ENCODE measurements at regions not wholly inside any gene's neighbourhood (a gene's known extent, or its start where the extent isn't known, plus 50 kb on each side); places are given as distances from the start of the nearest gene placed in this dataset.

GRCh38 chr11:134556186-134556585 lies 144.1 kb upstream of the B3GAT1 start:
- no peaks in the 10 kb centered on the region for H4K20me1 ChIP-seq (ENCODE audit: control insufficient read depth, extremely low read depth, insufficient read depth, low read length)
- no peak for TF ChIP-seq EZH2 (IDR thresholded peaks at IDR 0.05; ENCODE audit: low read length, missing control alignments)
- TF ChIP-seq CTCF (conservative IDR thresholded peaks at IDR 0.05 in 1 of 2, IDR thresholded peaks at IDR 0.05 in 1 of 2; ENCODE audit: low read depth in 1 of 2, low read length in 2 of 2) = no peak
- H3K27ac ChIP-seq (ENCODE audit: insufficient read depth, low read length) = no peak overlapping the region
- no peaks in the 10 kb centered on the region for H3K79me2 ChIP-seq (ENCODE audit: control insufficient read depth, insufficient read depth, low read length)
- no peaks in the 10 kb centered on the region for H3K27me3 ChIP-seq (ENCODE audit: control insufficient read depth, insufficient read depth, low read length)
- no peaks in the 10 kb centered on the region for H3K4me1 ChIP-seq (ENCODE audit: control insufficient read depth, extremely low read depth, insufficient read depth, low read length)
- no peak overlapping the region for H3K4me2 ChIP-seq (ENCODE audit: extremely low read depth, insufficient read depth, low read length)
- H3K9me3 ChIP-seq (ENCODE audit: control insufficient read depth, insufficient read depth, low read depth, low read length) = no peaks in the 10 kb centered on the region
- no peak overlapping the region for H3K4me3 ChIP-seq (replicated peaks in 1 of 4; ENCODE audit: control extremely low read depth in 1 of 4, insufficient read depth in 1 of 4, low read depth in 3 of 4, low read length in 4 of 4)
- no peaks in the 10 kb centered on the region for H3K36me3 ChIP-seq (ENCODE audit: control insufficient read depth, insufficient read depth, low read length)
- H2AFZ ChIP-seq (ENCODE audit: low read length) = no peak overlapping the region
- no peak for DNase-seq (ENCODE audit: low read depth in 2 of 2)
- H3K9ac ChIP-seq (ENCODE audit: insufficient read depth, low read length) = no peak overlapping the region

- no peaks in the 10 kb centered on the region for H3K36me3 ChIP-seq (ENCODE audit: control insufficient read depth, insufficient read depth, low read length)
- no peaks in the 10 kb centered on the region for H3K9me3 ChIP-seq (ENCODE audit: control insufficient read depth, insufficient read depth, low read depth, low read length)
- no peak overlapping the region for H3K9ac ChIP-seq (ENCODE audit: insufficient read depth, low read length)
- DNase-seq (ENCODE audit: low read depth in 2 of 2) = no peak
- H3K27ac ChIP-seq (ENCODE audit: insufficient read depth, low read length) = no peak overlapping the region
- H3K27me3 ChIP-seq (ENCODE audit: control insufficient read depth, insufficient read depth, low read length) = no peaks in the 10 kb centered on the region
- no peaks in the 10 kb centered on the region for H3K4me1 ChIP-seq (ENCODE audit: control insufficient read depth, extremely low read depth, insufficient read depth, low read length)
- H3K4me2 ChIP-seq (ENCODE audit: extremely low read depth, insufficient read depth, low read length) = no peak overlapping the region
- no peak overlapping the region for H3K4me3 ChIP-seq (replicated peaks in 1 of 4; ENCODE audit: control extremely low read depth in 1 of 4, insufficient read depth in 1 of 4, low read depth in 3 of 4, low read length in 4 of 4)
- H4K20me1 ChIP-seq (ENCODE audit: control insufficient read depth, extremely low read depth, insufficient read depth, low read length) = no peaks in the 10 kb centered on the region
- no peaks in the 10 kb centered on the region for H3K79me2 ChIP-seq (ENCODE audit: control insufficient read depth, insufficient read depth, low read length)
- no peak overlapping the region for H2AFZ ChIP-seq (ENCODE audit: low read length)
- no peak for TF ChIP-seq EZH2 (IDR thresholded peaks at IDR 0.05; ENCODE audit: low read length, missing control alignments)
- TF ChIP-seq CTCF (conservative IDR thresholded peaks at IDR 0.05 in 1 of 2, IDR thresholded peaks at IDR 0.05 in 1 of 2; ENCODE audit: low read depth in 1 of 2, low read length in 2 of 2) = no peak
Measured at GRCh38 chr11:134555510-134555909, 143.5 kb upstream of the B3GAT1 start.

- Histone ChIP-seq H3K36me3 (ENCODE audit: control insufficient read depth, insufficient read depth, low read length) (no peaks in the 10 kb centered on the region), H2AFZ (ENCODE audit: low read length) (no peak overlapping the region), H3K4me1 (ENCODE audit: control insufficient read depth, extremely low read depth, insufficient read depth, low read length) (no peaks in the 10 kb centered on the region), H3K27ac (ENCODE audit: insufficient read depth, low read length) (no peak overlapping the region), H4K20me1 (ENCODE audit: control insufficient read depth, extremely low read depth, insufficient read depth, low read length) (no peaks in the 10 kb centered on the region), H3K27me3 (ENCODE audit: control insufficient read depth, insufficient read depth, low read length) (no peaks in the 10 kb centered on the region), H3K79me2 (ENCODE audit: control insufficient read depth, insufficient read depth, low read length) (no peaks in the 10 kb centered on the region), H3K9me3 (ENCODE audit: control insufficient read depth, insufficient read depth, low read depth, low read length) (no peaks in the 10 kb centered on the region), H3K4me2 (ENCODE audit: extremely low read depth, insufficient read depth, low read length) (no peak overlapping the region), H3K9ac (ENCODE audit: insufficient read depth, low read length) (no peak overlapping the region), H3K4me3 (replicated peaks in 1 of 4; ENCODE audit: control extremely low read depth in 1 of 4, insufficient read depth in 1 of 4, low read depth in 3 of 4, low read length in 4 of 4) (no peak overlapping the region)
- TF ChIP-seq CTCF (conservative IDR thresholded peaks at IDR 0.05 in 1 of 2, IDR thresholded peaks at IDR 0.05 in 1 of 2; ENCODE audit: low read depth in 1 of 2, low read length in 2 of 2) = no peak
- no peak for TF ChIP-seq EZH2 (IDR thresholded peaks at IDR 0.05; ENCODE audit: low read length, missing control alignments)
- DNase-seq (ENCODE audit: low read depth in 2 of 2) = no peak
Measured at GRCh38 chr11:134554861-134555260, 142.8 kb upstream of the B3GAT1 start.
